Naive thymus-derived CD8-positive, alpha-beta T cell (primary cell): ENCODE measurements at regions not wholly inside any gene's neighbourhood (a gene's known extent, or its start where the extent isn't known, plus 50 kb on each side); places are given as distances from the start of the nearest gene placed in this dataset.

ENCODE experiments used
- ATAC-seq, 2 donors: fragments of 150-1000 bp; cut with Tn5 transposase in 1 of 2; sonication (Bioruptor Pico), chemical (Tn5 transposase) in 1 of 2; 1 replicate in 1 of 2; 2 replicates in 1 of 2; pipeline ENCODE4 v1.10.0; 2021; ENCODE audit warnings: mild to moderate bottlenecking in 2 of 2, moderate library complexity in 2 of 2
- POLR2A ChIA-PET: fragments of 350-600 bp; sonication (Branson Sonifier 250); formaldehyde crosslinking; loops from one replicate; lab custom pipeline; 2021; ENCODE audit warnings: antibody characterized with exemption; lab: Charles Lee
- DNase-seq, 10 donors: peaks; one replicate each; pipeline versions ENCODE4 v3.0.0 to v3.0.0-alpha.2; 2020 to 2022
- H3K27ac Mint-ChIP-seq, 10 donors: one replicate each; pipeline ENCODE4 v1.8.0; 2020 to 2022; ENCODE audit warnings: mild to moderate bottlenecking in 10 of 10, mixed read lengths in 10 of 10, moderate library complexity in 4 of 10, inconsistent platforms in 1 of 10
- H3K27me3 Mint-ChIP-seq, 5 donors: one replicate each; pipeline ENCODE4 v1.8.0; 2021 to 2022; ENCODE audit warnings: mixed read lengths in 5 of 5
- H3K36me3 Mint-ChIP-seq, 3 donors: one replicate each; pipeline ENCODE4 v1.8.0; 2020 to 2022; ENCODE audit warnings: mixed read lengths in 3 of 3, mild to moderate bottlenecking in 2 of 3, inconsistent platforms in 1 of 3
- H3K4me1 Mint-ChIP-seq, 4 donors: one replicate each; pipeline ENCODE4 v1.8.0; 2021 to 2022; ENCODE audit warnings: mixed read lengths in 4 of 4
- H3K4me3 Mint-ChIP-seq, 10 donors: one replicate each; pipeline ENCODE4 v1.8.0; 2020 to 2022; ENCODE audit warnings: mild to moderate bottlenecking in 10 of 10, mixed read lengths in 10 of 10, moderate library complexity in 6 of 10, inconsistent platforms in 1 of 10
- H3K9me3 Mint-ChIP-seq, 9 donors: one replicate each; pipeline ENCODE4 v1.8.0; 2020 to 2022; ENCODE audit warnings: mixed read lengths in 9 of 9, mild to moderate bottlenecking in 3 of 9, inconsistent platforms in 1 of 9, moderate library complexity in 1 of 9

GRCh38 chr6:138637822-138638221, 135.7 kb upstream of the CCDC28A start:
- H3K4me3 Mint-ChIP-seq, result no peak overlapping the region
- no peaks in the 10 kb centered on the region for H3K4me1 Mint-ChIP-seq
- no peak overlapping the region for H3K27ac Mint-ChIP-seq
- peaks cover 0 to 3% (median 0%) of the 10 kb centered on the region in 3 donors for H3K36me3 Mint-ChIP-seq
- ATAC-seq, result no peak
- peaks cover 1 to 11% (median 6%) of the 10 kb centered on the region in 5 donors for H3K27me3 Mint-ChIP-seq
- peaks cover 0 to 7% (median 0%) of the 10 kb centered on the region in 9 donors for H3K9me3 Mint-ChIP-seq
- DNase-seq, result no peak
- POLR2A ChIA-PET, result no interaction called here

- Mint-ChIP-seq H3K9me3 (no peaks in the 10 kb centered on the region), H3K4me3 (no peak overlapping the region), H3K27ac (no peak overlapping the region), H3K36me3 (no peaks in the 10 kb centered on the region), H3K27me3 (peaks cover 1 to 5% (median 4%) of the 10 kb centered on the region in 5 donors), H3K4me1 (no peaks in the 10 kb centered on the region)
- POLR2A ChIA-PET, result no interaction called here
- no peak for DNase-seq
- no peak for ATAC-seq
These were observed 135.0 kb upstream of the CCDC28A start for GRCh38 chr6:138638604-138639003.

GRCh38 chr6:138640028-138640427, 133.5 kb upstream of the CCDC28A start:
- Mint-ChIP-seq H3K27me3 (peaks cover 0 to 2% (median 0%) of the 10 kb centered on the region in 5 donors), H3K9me3 (no peaks in the 10 kb centered on the region), H3K4me3 (no peak overlapping the region), H3K27ac (no peak overlapping the region), H3K36me3 (no peaks in the 10 kb centered on the region), H3K4me1 (no peaks in the 10 kb centered on the region)
- ATAC-seq, result no peak
- no peak for DNase-seq
- POLR2A ChIA-PET, result no interaction called here

GRCh38 chr6:138643210-138643609, 130.4 kb upstream of the CCDC28A start:
- ATAC-seq, result no peak
- no peak overlapping the region for H3K4me3 Mint-ChIP-seq

GRCh38 chr6:138645976-138646640, 127.5 kb upstream of the CCDC28A start:
- peaks cover 0 to 3% (median 0%) of the 10 kb centered on the region in 5 donors for H3K27me3 Mint-ChIP-seq
- no peaks in the 10 kb centered on the region for H3K4me1 Mint-ChIP-seq
- POLR2A ChIA-PET, result no interaction called here
- no peak for DNase-seq
- no peak overlapping the region for H3K27ac Mint-ChIP-seq
- ATAC-seq, result no peak
- no peaks in the 10 kb centered on the region for H3K9me3 Mint-ChIP-seq
- H3K36me3 Mint-ChIP-seq, result peaks cover 0 to 4% (median 0%) of the 10 kb centered on the region in 3 donors
- H3K4me3 Mint-ChIP-seq, result no peak overlapping the region

More at GRCh38 chr6:138643210-138643609, 130.4 kb upstream of the CCDC28A start:
- H3K27me3 Mint-ChIP-seq, result no peaks in the 10 kb centered on the region
- no peaks in the 10 kb centered on the region for H3K36me3 Mint-ChIP-seq
- no peak overlapping the region for H3K27ac Mint-ChIP-seq
- no peaks in the 10 kb centered on the region for H3K4me1 Mint-ChIP-seq
- POLR2A ChIA-PET, result no interaction called here
- H3K9me3 Mint-ChIP-seq, result no peaks in the 10 kb centered on the region
- DNase-seq, result no peak

GRCh38 chr6:138647006-138647405, 126.6 kb upstream of the CCDC28A start:
- Mint-ChIP-seq H3K9me3 (no peaks in the 10 kb centered on the region), H3K4me1 (no peaks in the 10 kb centered on the region), H3K4me3 (no peak overlapping the region), H3K27ac (no peak overlapping the region), H3K36me3 (peaks cover 0 to 4% (median 0%) of the 10 kb centered on the region in 3 donors), H3K27me3 (peaks cover 0 to 3% (median 2%) of the 10 kb centered on the region in 5 donors)
- POLR2A ChIA-PET, result no interaction called here
- ATAC-seq, result no peak
- DNase-seq, result no peak

GRCh38 chr6:138648127-138648526, 125.4 kb upstream of the CCDC28A start:
- Mint-ChIP-seq H3K4me1 (no peaks in the 10 kb centered on the region), H3K27me3 (peaks cover 0 to 4% (median 3%) of the 10 kb centered on the region in 5 donors), H3K27ac (no peak overlapping the region), H3K36me3 (peaks cover 0 to 4% (median 0%) of the 10 kb centered on the region in 3 donors), H3K9me3 (no peaks in the 10 kb centered on the region), H3K4me3 (no peak overlapping the region)
- POLR2A ChIA-PET, result no interaction called here
- ATAC-seq (no peak), DNase-seq (no peak)

- no peak overlapping the region for H3K4me3 Mint-ChIP-seq
- peaks cover 0 to 5% (median 3%) of the 10 kb centered on the region in 5 donors for H3K27me3 Mint-ChIP-seq
- ATAC-seq, result no peak
- POLR2A ChIA-PET, result no interaction called here
- peaks cover 0 to 4% (median 0%) of the 10 kb centered on the region in 3 donors for H3K36me3 Mint-ChIP-seq
- peaks cover 0 to 5% (median 0%) of the 10 kb centered on the region in 4 donors for H3K4me1 Mint-ChIP-seq
- no peak for DNase-seq
- H3K27ac Mint-ChIP-seq, result no peak overlapping the region
- H3K9me3 Mint-ChIP-seq, result no peaks in the 10 kb centered on the region
These were observed 122.1 kb upstream of the CCDC28A start for GRCh38 chr6:138651491-138651890.

- H3K27ac Mint-ChIP-seq, result no peak overlapping the region
- DNase-seq (no peak), ATAC-seq (no peak)
- peaks cover 0 to 5% (median 3%) of the 10 kb centered on the region in 5 donors for H3K27me3 Mint-ChIP-seq
- H3K4me1 Mint-ChIP-seq, result peaks cover 0 to 5% (median 0%) of the 10 kb centered on the region in 4 donors
- H3K36me3 Mint-ChIP-seq, result peaks cover 0 to 4% (median 0%) of the 10 kb centered on the region in 3 donors
- H3K9me3 Mint-ChIP-seq, result no peaks in the 10 kb centered on the region
- POLR2A ChIA-PET, result no interaction called here
- H3K4me3 Mint-ChIP-seq, result no peak overlapping the region
These were observed 120.7 kb upstream of the CCDC28A start for GRCh38 chr6:138652824-138653223.

GRCh38 chr6:138653435-138653834, 120.1 kb upstream of the CCDC28A start:
- Mint-ChIP-seq H3K27ac (no peak overlapping the region), H3K27me3 (peaks cover 0 to 7% (median 5%) of the 10 kb centered on the region in 5 donors), H3K4me3 (no peak overlapping the region), H3K4me1 (peaks cover 0 to 5% (median 0%) of the 10 kb centered on the region in 4 donors), H3K9me3 (no peaks in the 10 kb centered on the region), H3K36me3 (peaks cover 0 to 4% (median 0%) of the 10 kb centered on the region in 3 donors)
- ATAC-seq (no peak), DNase-seq (no peak)
- POLR2A ChIA-PET, result no interaction called here

GRCh38 chr6:138654715-138655634, 118.6 kb upstream of the CCDC28A start:
- no peak for ATAC-seq
- POLR2A ChIA-PET, result no interaction called here
- DNase-seq, result no peak
- H3K36me3 Mint-ChIP-seq, result peaks cover 0 to 2% (median 0%) of the 10 kb centered on the region in 3 donors
- no peaks in the 10 kb centered on the region for H3K9me3 Mint-ChIP-seq
- H3K27ac Mint-ChIP-seq, result no peak overlapping the region
- H3K4me1 Mint-ChIP-seq, result peaks cover 0 to 5% (median 0%) of the 10 kb centered on the region in 4 donors
- H3K4me3 Mint-ChIP-seq, result no peak overlapping the region
- H3K27me3 Mint-ChIP-seq, result peaks cover 0 to 7% (median 5%) of the 10 kb centered on the region in 5 donors

- Mint-ChIP-seq H3K9me3 (no peaks in the 10 kb centered on the region), H3K4me1 (peaks cover 0 to 5% (median 0%) of the 10 kb centered on the region in 4 donors), H3K36me3 (no peaks in the 10 kb centered on the region), H3K27ac (no peak overlapping the region), H3K4me3 (no peak overlapping the region), H3K27me3 (peaks cover 0 to 7% (median 3%) of the 10 kb centered on the region in 5 donors)
- POLR2A ChIA-PET, result no interaction called here
- DNase-seq (no peak), ATAC-seq (no peak)
These were observed 117.7 kb upstream of the CCDC28A start for GRCh38 chr6:138655828-138656227.
